ENCODE measurements at regions not wholly inside any gene's neighbourhood (a gene's known extent, or its start where the extent isn't known, plus 50 kb on each side); places are given as distances from the start of the nearest gene placed in this dataset.

- no peak overlapping the region for H3K4me3 ChIP-seq
- H3K9ac ChIP-seq: no peak overlapping the region
- H3K9me3 ChIP-seq (ENCODE audit: low read depth): no peaks in the 10 kb centered on the region
- Mint-ChIP-seq H3K9me3 (peaks cover 23% of the 10 kb centered on the region), H3K4me1 (peaks cover 18% of the 10 kb centered on the region), H3K27ac (no peak overlapping the region), H3K27me3 (ENCODE audit: insufficient read depth, low read depth) (peaks cover 8% of the 10 kb centered on the region), H3K36me3 (peaks cover 6% of the 10 kb centered on the region), H3K4me3 (no peak overlapping the region)
- no peaks in the 10 kb centered on the region for H4K20me1 ChIP-seq (ENCODE audit: low read depth)
- H3K27ac ChIP-seq: no peak overlapping the region
- no peak overlapping the region for H3K4me2 ChIP-seq
- no peak for DNase-seq (ENCODE audit: low spot score)
- H3K36me3 ChIP-seq: no peaks in the 10 kb centered on the region
- H2AFZ ChIP-seq (replicated peaks): no peak overlapping the region
- no peaks in the 10 kb centered on the region for H3K4me1 ChIP-seq
- no peaks in the 10 kb centered on the region for H3K27me3 ChIP-seq
- no peaks in the 10 kb centered on the region for H3F3A ChIP-seq (ENCODE audit: low read depth)
- TF ChIP-seq EZH2 (IDR thresholded peaks at IDR 0.05): no peak
- no peak for TF ChIP-seq EZH2phosphoT487 (IDR thresholded peaks at IDR 0.05)
- TF ChIP-seq CTCF (IDR thresholded peaks at IDR 0.05): no peak
- H3K79me2 ChIP-seq (ENCODE audit: low read depth): no peaks in the 10 kb centered on the region
These were observed 235.1 kb downstream of the CDCA7 start for GRCh38 chr2:173589604-173590275.

GRCh38 chr2:173590276-173590861 lies 235.7 kb downstream of the CDCA7 start:
- Histone ChIP-seq H3K4me2 (no peak overlapping the region), H3K9me3 (ENCODE audit: low read depth) (no peaks in the 10 kb centered on the region)
- H3K36me3 Mint-ChIP-seq: peaks cover 6% of the 10 kb centered on the region

GRCh38 chr2:173593109-173593508 lies 238.4 kb downstream of the CDCA7 start:
- no peak for DNase-seq (ENCODE audit: low spot score)
- no peak for TF ChIP-seq EZH2 (IDR thresholded peaks at IDR 0.05)
- TF ChIP-seq EZH2phosphoT487 (IDR thresholded peaks at IDR 0.05): no peak
- TF ChIP-seq CTCF (IDR thresholded peaks at IDR 0.05): no peak
- Histone ChIP-seq H3K27ac (no peak overlapping the region), H3K36me3 (no peaks in the 10 kb centered on the region), H4K20me1 (ENCODE audit: low read depth) (no peaks in the 10 kb centered on the region), H3K9me3 (ENCODE audit: low read depth) (no peaks in the 10 kb centered on the region), H3K9ac (no peak overlapping the region), H3K27me3 (no peaks in the 10 kb centered on the region), H3K4me3 (no peak overlapping the region), H3F3A (ENCODE audit: low read depth) (no peaks in the 10 kb centered on the region), H3K4me1 (no peaks in the 10 kb centered on the region), H2AFZ (replicated peaks) (no peak overlapping the region), H3K79me2 (ENCODE audit: low read depth) (no peaks in the 10 kb centered on the region), H3K4me2 (no peak overlapping the region)
- Mint-ChIP-seq H3K4me1 (peaks cover 6% of the 10 kb centered on the region), H3K27me3 (ENCODE audit: insufficient read depth, low read depth) (peaks cover 8% of the 10 kb centered on the region), H3K36me3 (peaks cover 6% of the 10 kb centered on the region), H3K27ac (no peak overlapping the region), H3K9me3 (peaks cover 23% of the 10 kb centered on the region), H3K4me3 (no peak overlapping the region)

More at GRCh38 chr2:173590276-173590861, 235.7 kb downstream of the CDCA7 start:
- DNase-seq (ENCODE audit: low spot score): no peak
- Histone ChIP-seq H4K20me1 (ENCODE audit: low read depth) (no peaks in the 10 kb centered on the region), H3K36me3 (no peaks in the 10 kb centered on the region), H3K27me3 (no peaks in the 10 kb centered on the region), H3K9ac (no peak overlapping the region), H3K4me1 (no peaks in the 10 kb centered on the region), H3K79me2 (ENCODE audit: low read depth) (no peaks in the 10 kb centered on the region), H3F3A (ENCODE audit: low read depth) (no peaks in the 10 kb centered on the region), H2AFZ (replicated peaks) (no peak overlapping the region), H3K27ac (no peak overlapping the region), H3K4me3 (no peak overlapping the region)
- H3K27me3 Mint-ChIP-seq (ENCODE audit: insufficient read depth, low read depth): peaks cover 8% of the 10 kb centered on the region
- no peak overlapping the region for H3K27ac Mint-ChIP-seq
- H3K4me3 Mint-ChIP-seq: no peak overlapping the region
- H3K4me1 Mint-ChIP-seq: peaks cover 12% of the 10 kb centered on the region
- TF ChIP-seq EZH2 (IDR thresholded peaks at IDR 0.05) (no peak), EZH2phosphoT487 (IDR thresholded peaks at IDR 0.05) (no peak), CTCF (IDR thresholded peaks at IDR 0.05) (no peak)
- peaks cover 23% of the 10 kb centered on the region for H3K9me3 Mint-ChIP-seq

Measured in neural progenitor cell (in vitro differentiated cells).